Peyer's patch (tissue), 4 donors: ENCODE measurements at regions not wholly inside any gene's neighbourhood (a gene's known extent, or its start where the extent isn't known, plus 50 kb on each side); places are given as distances from the start of the nearest gene placed in this dataset.

Experiments used
- CTCF ChIP-seq, 6 experiments: fragments of 450-650 bp in 4 of 6; fragments of 200-600 bp in 2 of 6; sonication (generic) in 1 of 6; IDR thresholded peaks; one replicate each; pipeline ENCODE4 v1.5.1; 2017 to 2019; ENCODE audit warnings: antibody characterized with exemption in 6 of 6, mild to moderate bottlenecking in 3 of 6, moderate library complexity in 1 of 6
- POLR2A ChIP-seq, 2 donors: fragments of 450-650 bp; IDR thresholded peaks; one replicate each; pipeline ENCODE4 v1.5.1; 2017; ENCODE audit warnings: antibody characterized with exemption in 2 of 2, mild to moderate bottlenecking in 2 of 2, moderate library complexity in 2 of 2

- TF ChIP-seq CTCF (IDR thresholded peaks at IDR 0.05): no peak
- no peak for TF ChIP-seq POLR2A (IDR thresholded peaks at IDR 0.05)
Observed at GRCh38 chr5:20536813-20537212, 548.8 kb upstream of the CDH18 start.
